C4-2B (cell line): ENCODE measurements at regions not wholly inside any gene's neighbourhood (a gene's known extent, or its start where the extent isn't known, plus 50 kb on each side); places are given as distances from the start of the nearest gene placed in this dataset.

Experiments
- ZFX ChIP-seq: fragments of 450-650 bp; IDR thresholded peaks from 2 replicates; pipeline ENCODE4 v1.6.1; 2017
- TF ChIP-seq, protein P1 (sequence below): fragments of 450-650 bp; conservative IDR thresholded peaks from 2 replicates; pipeline ENCODE4 v1.5.1; 2017; ENCODE audit warnings: mild to moderate bottlenecking

DNA sequence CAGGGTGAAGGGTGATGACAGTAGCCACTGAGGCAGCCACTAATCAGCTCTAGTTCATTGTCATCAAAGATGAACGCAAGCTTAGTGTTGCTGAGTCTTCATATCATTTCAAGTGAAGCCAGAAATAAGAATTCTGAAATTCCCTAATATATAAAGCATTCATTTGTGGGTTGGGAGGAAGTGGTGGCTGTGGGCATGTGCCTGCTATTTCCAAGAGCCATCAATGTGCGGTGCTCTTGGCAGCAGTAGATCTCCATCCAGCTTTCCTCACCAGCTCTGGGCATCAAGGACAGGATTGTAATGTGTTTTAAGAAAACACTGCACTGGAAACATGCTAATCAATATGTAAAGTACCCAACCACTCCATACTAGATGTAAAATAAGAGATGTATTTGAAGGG lies 202.5 kb upstream of the AHR start:
- TF ChIP-seq, protein P1, sequence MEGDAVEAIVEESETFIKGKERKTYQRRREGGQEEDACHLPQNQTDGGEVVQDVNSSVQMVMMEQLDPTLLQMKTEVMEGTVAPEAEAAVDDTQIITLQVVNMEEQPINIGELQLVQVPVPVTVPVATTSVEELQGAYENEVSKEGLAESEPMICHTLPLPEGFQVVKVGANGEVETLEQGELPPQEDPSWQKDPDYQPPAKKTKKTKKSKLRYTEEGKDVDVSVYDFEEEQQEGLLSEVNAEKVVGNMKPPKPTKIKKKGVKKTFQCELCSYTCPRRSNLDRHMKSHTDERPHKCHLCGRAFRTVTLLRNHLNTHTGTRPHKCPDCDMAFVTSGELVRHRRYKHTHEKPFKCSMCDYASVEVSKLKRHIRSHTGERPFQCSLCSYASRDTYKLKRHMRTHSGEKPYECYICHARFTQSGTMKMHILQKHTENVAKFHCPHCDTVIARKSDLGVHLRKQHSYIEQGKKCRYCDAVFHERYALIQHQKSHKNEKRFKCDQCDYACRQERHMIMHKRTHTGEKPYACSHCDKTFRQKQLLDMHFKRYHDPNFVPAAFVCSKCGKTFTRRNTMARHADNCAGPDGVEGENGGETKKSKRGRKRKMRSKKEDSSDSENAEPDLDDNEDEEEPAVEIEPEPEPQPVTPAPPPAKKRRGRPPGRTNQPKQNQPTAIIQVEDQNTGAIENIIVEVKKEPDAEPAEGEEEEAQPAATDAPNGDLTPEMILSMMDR = no peak
- TF ChIP-seq ZFX = no peak
